Activated T-cell treated with anti-CD3 and anti-CD28 coated beads, Interleukin-2, amount 50 U/mL, for 72 hours (primary cell): ENCODE measurements at regions not wholly inside any gene's neighbourhood (a gene's known extent, or its start where the extent isn't known, plus 50 kb on each side); places are given as distances from the start of the nearest gene placed in this dataset.
"Not testable (repeated sequence)": the region's sequence is repeated elsewhere in the genome, so short reads cannot be mapped to it uniquely, and the experiment has no call there.

Experiments used
- ATAC-seq, 2 donors: fragments of 150-1000 bp; cut with Tn5 transposase; replicated peaks in 1 of 2; 2 replicates each; pipeline ENCODE4 v1.10.0; 2021; ENCODE audit warnings: moderate library complexity in 2 of 2, mild to moderate bottlenecking in 1 of 2
- DNase-seq, 2 donors: peaks; one replicate each; pipeline ENCODE4 v3.0.0; 2021 to 2022; ENCODE audit warnings: mixed read lengths in 1 of 2
- H3K27ac Mint-ChIP-seq: one replicate; pipeline ENCODE4 v1.8.0; 2022; ENCODE audit warnings: mild to moderate bottlenecking, moderate library complexity, mixed read lengths
- H3K27me3 Mint-ChIP-seq: one replicate; pipeline ENCODE4 v1.8.0; 2022; ENCODE audit warnings: low read depth, mixed read lengths
- H3K36me3 Mint-ChIP-seq, 2 donors: one replicate each; pipeline ENCODE4 v1.8.0; 2022; ENCODE audit warnings: mixed read lengths in 2 of 2, mild to moderate bottlenecking in 1 of 2; ENCODE audit not compliant: insufficient read depth in 2 of 2
- H3K4me1 Mint-ChIP-seq: one replicate; pipeline ENCODE4 v1.8.0; 2022; ENCODE audit warnings: low read depth, mixed read lengths
- H3K4me3 Mint-ChIP-seq, 2 donors: one replicate each; pipeline ENCODE4 v1.8.0; 2022; ENCODE audit warnings: mild to moderate bottlenecking in 2 of 2, mixed read lengths in 2 of 2, moderate library complexity in 2 of 2
- H3K9me3 Mint-ChIP-seq, 2 donors: one replicate each; pipeline ENCODE4 v1.8.0; 2022; ENCODE audit warnings: mixed read lengths in 2 of 2

GRCh38 chr7:110320285-110320684 is 770.6 kb upstream of the LRRN3 start:
- not testable (repeated sequence) for H3K4me3 Mint-ChIP-seq, H3K4me1 Mint-ChIP-seq, H3K27me3 Mint-ChIP-seq, ATAC-seq, H3K36me3 Mint-ChIP-seq, DNase-seq, H3K27ac Mint-ChIP-seq
- H3K9me3 Mint-ChIP-seq = peaks cover 1 to 17% of the 10 kb centered on the region in 2 donors

GRCh38 chr7:110322796-110323195 is 768.1 kb upstream of the LRRN3 start:
- Mint-ChIP-seq H3K4me3 (no peak overlapping the region), H3K27me3 (no peaks in the 10 kb centered on the region), H3K27ac (no peak overlapping the region), H3K9me3 (peaks cover 1 to 9% of the 10 kb centered on the region in 2 donors), H3K4me1 (no peaks in the 10 kb centered on the region), H3K36me3 (peaks cover 0 to 5% of the 10 kb centered on the region in 2 donors)
- DNase-seq (no peak), ATAC-seq (no peak)

- H3K4me3 Mint-ChIP-seq = no peak overlapping the region
- no peaks in the 10 kb centered on the region for H3K4me1 Mint-ChIP-seq
- ATAC-seq (no peak), DNase-seq (no peak)
- peaks cover 1 to 3% of the 10 kb centered on the region in 2 donors for H3K9me3 Mint-ChIP-seq
- no peaks in the 10 kb centered on the region for H3K36me3 Mint-ChIP-seq
- H3K27ac Mint-ChIP-seq = no peak overlapping the region
- no peaks in the 10 kb centered on the region for H3K27me3 Mint-ChIP-seq
These were observed 764.0 kb upstream of the LRRN3 start for GRCh38 chr7:110326966-110327365.

GRCh38 chr7:110336423-110336822 is 754.5 kb upstream of the LRRN3 start:
- no peaks in the 10 kb centered on the region for H3K36me3 Mint-ChIP-seq
- H3K27me3 Mint-ChIP-seq = no peaks in the 10 kb centered on the region

GRCh38 chr7:110337646-110338045 is 753.3 kb upstream of the LRRN3 start:
- Mint-ChIP-seq H3K27me3 (no peaks in the 10 kb centered on the region), H3K36me3 (no peaks in the 10 kb centered on the region), H3K9me3 (peaks cover 2 to 6% of the 10 kb centered on the region in 2 donors), H3K4me1 (no peaks in the 10 kb centered on the region), H3K27ac (no peak overlapping the region), H3K4me3 (no peak overlapping the region)
- DNase-seq = no peak
- ATAC-seq = no peak

More at GRCh38 chr7:110336423-110336822, 754.5 kb upstream of the LRRN3 start:
- no peak for DNase-seq
- Mint-ChIP-seq H3K9me3 (peaks cover 2 to 6% of the 10 kb centered on the region in 2 donors), H3K4me3 (no peak overlapping the region), H3K4me1 (no peaks in the 10 kb centered on the region), H3K27ac (no peak overlapping the region)
- ATAC-seq = no peak

GRCh38 chr7:110347081-110347480 is 743.8 kb upstream of the LRRN3 start:
- Mint-ChIP-seq H3K27ac (no peak overlapping the region), H3K4me1 (no peaks in the 10 kb centered on the region), H3K36me3 (no peaks in the 10 kb centered on the region), H3K4me3 (no peak overlapping the region), H3K27me3 (no peaks in the 10 kb centered on the region), H3K9me3 (no peaks in the 10 kb centered on the region)
- ATAC-seq (no peak), DNase-seq (no peak)

- Mint-ChIP-seq H3K27ac (no peak overlapping the region), H3K27me3 (no peaks in the 10 kb centered on the region), H3K4me1 (no peaks in the 10 kb centered on the region), H3K4me3 (no peak overlapping the region), H3K36me3 (peaks cover 0 to 3% of the 10 kb centered on the region in 2 donors), H3K9me3 (peaks cover 4 to 9% of the 10 kb centered on the region in 2 donors)
- ATAC-seq = no peak
- DNase-seq = no peak
These were observed 734.5 kb upstream of the LRRN3 start for GRCh38 chr7:110356438-110356837.

GRCh38 chr7:110358028-110358427 is 732.9 kb upstream of the LRRN3 start:
- Mint-ChIP-seq H3K27ac (no peak overlapping the region), H3K36me3 (peaks cover 0 to 1% of the 10 kb centered on the region in 2 donors), H3K4me3 (no peak overlapping the region), H3K4me1 (no peaks in the 10 kb centered on the region), H3K9me3 (peaks cover 3 to 6% of the 10 kb centered on the region in 2 donors), H3K27me3 (no peaks in the 10 kb centered on the region)
- DNase-seq (no peak), ATAC-seq (no peak)

- no peak for DNase-seq
These were observed 719.2 kb upstream of the LRRN3 start for GRCh38 chr7:110371709-110372108.

GRCh38 chr7:110372685-110373084 is 718.2 kb upstream of the LRRN3 start:
- ATAC-seq (no peak), DNase-seq (no peak)
- Mint-ChIP-seq H3K4me3 (no peak overlapping the region), H3K36me3 (no peaks in the 10 kb centered on the region), H3K4me1 (no peaks in the 10 kb centered on the region), H3K27ac (no peak overlapping the region), H3K9me3 (peaks cover 0 to 7% of the 10 kb centered on the region in 2 donors), H3K27me3 (no peaks in the 10 kb centered on the region)

More at GRCh38 chr7:110371709-110372108, 719.2 kb upstream of the LRRN3 start:
- no peak for ATAC-seq
- Mint-ChIP-seq H3K36me3 (no peaks in the 10 kb centered on the region), H3K4me1 (no peaks in the 10 kb centered on the region), H3K4me3 (no peak overlapping the region), H3K27me3 (no peaks in the 10 kb centered on the region), H3K9me3 (peaks cover 0 to 7% of the 10 kb centered on the region in 2 donors), H3K27ac (no peak overlapping the region)

GRCh38 chr7:110373416-110373815 is 717.5 kb upstream of the LRRN3 start:
- no peak overlapping the region for H3K4me3 Mint-ChIP-seq
- no peaks in the 10 kb centered on the region for H3K27me3 Mint-ChIP-seq
- H3K9me3 Mint-ChIP-seq = peaks cover 0 to 7% of the 10 kb centered on the region in 2 donors
- DNase-seq (no peak), ATAC-seq (no peak)
- no peaks in the 10 kb centered on the region for H3K36me3 Mint-ChIP-seq
- H3K4me1 Mint-ChIP-seq = no peaks in the 10 kb centered on the region
- H3K27ac Mint-ChIP-seq = no peak overlapping the region

- no peak overlapping the region for H3K4me3 Mint-ChIP-seq
- H3K4me1 Mint-ChIP-seq = no peaks in the 10 kb centered on the region
- no peak overlapping the region for H3K27ac Mint-ChIP-seq
- DNase-seq (no peak), ATAC-seq (no peak)
- H3K27me3 Mint-ChIP-seq = no peaks in the 10 kb centered on the region
- H3K36me3 Mint-ChIP-seq = no peaks in the 10 kb centered on the region
- H3K9me3 Mint-ChIP-seq = peaks cover 0 to 7% of the 10 kb centered on the region in 2 donors
These were observed 717.1 kb upstream of the LRRN3 start for GRCh38 chr7:110373859-110374258.

- Mint-ChIP-seq H3K27me3 (no peaks in the 10 kb centered on the region), H3K4me1 (no peaks in the 10 kb centered on the region), H3K36me3 (no peaks in the 10 kb centered on the region), H3K9me3 (peaks cover 0 to 4% of the 10 kb centered on the region in 2 donors), H3K4me3 (no peak overlapping the region), H3K27ac (no peak overlapping the region)
- ATAC-seq (no peak), DNase-seq (no peak)
These were observed 715.9 kb upstream of the LRRN3 start for GRCh38 chr7:110375068-110375467.

- DNase-seq (no peak), ATAC-seq (no peak)
- Mint-ChIP-seq H3K4me1 (no peaks in the 10 kb centered on the region), H3K36me3 (no peaks in the 10 kb centered on the region), H3K27me3 (no peaks in the 10 kb centered on the region), H3K4me3 (no peak overlapping the region), H3K9me3 (no peaks in the 10 kb centered on the region), H3K27ac (no peak overlapping the region)
These were observed 708.2 kb upstream of the LRRN3 start for GRCh38 chr7:110382736-110383135.
